ENCODE measurements at regions not wholly inside any gene's neighbourhood (a gene's known extent, or its start where the extent isn't known, plus 50 kb on each side); places are given as distances from the start of the nearest gene placed in this dataset.

GRCh38 chr1:90840352-90840751, 123.2 kb upstream of the BARHL2 start:
- no peak overlapping the region for H3K23ac ChIP-seq (ENCODE audit: insufficient read length)
- no peak overlapping the region for H3K18ac ChIP-seq (ENCODE audit: extremely low read depth, low read length)
- POLR2A ChIA-PET (ENCODE audit: partially characterized antibody): interaction anchor here (1.6 to 1.9 kb wide), 2 partner anchors 8 to 10 kb away, joined by 6 to 8 read pairs; no protein-coding TSS in a partner anchor
- no peak overlapping the region for H3K27ac ChIP-seq (ENCODE audit: low read depth, low read length)
- no peak overlapping the region for H2AK5ac ChIP-seq (ENCODE audit: low read depth, low read length)
- H3K79me1 ChIP-seq (ENCODE audit: low read depth, low read length): no peaks in the 10 kb centered on the region
- DNase-seq (ENCODE audit: low read depth in 1 of 2, low spot score in 2 of 2) (no peak), FAIRE-seq (no peak)
- H2BK15ac ChIP-seq (ENCODE audit: low read length): no peak overlapping the region
- CTCF ChIA-PET (ENCODE audit: partially characterized antibody): interaction anchor here (1.3 to 2.4 kb wide), 5 partner anchors 8 to 325 kb away, joined by 4 to 10 read pairs (median 5); no protein-coding TSS in a partner anchor
- peaks cover 10 to 31% (median 29%) of the 10 kb centered on the region in 4 experiments for H3K4me1 ChIP-seq (replicated peaks in 1 of 4; ENCODE audit: control insufficient read depth in 3 of 4, insufficient read depth in 4 of 4, low read length in 3 of 4)
- no peaks in the 10 kb centered on the region for H3K9me3 ChIP-seq (ENCODE audit: insufficient read depth in 2 of 2, low read depth in 1 of 2, low read length in 1 of 2)
- no peak overlapping the region for H4K91ac ChIP-seq (replicated peaks; ENCODE audit: insufficient read length, low read length)
- H3K4me2 ChIP-seq (ENCODE audit: insufficient read depth in 1 of 2, low read depth in 2 of 2, low read length in 2 of 2): peak overlapping the region in 1 of 2 experiments; percentile 91; a peak in 1 of 4 replicates
- WGBS, 2 experiments (ENCODE audit: extremely low coverage in 1 of 2, insufficient coverage in 1 of 2, insufficient read length in 1 of 2, insufficient replicate concordance in 2 of 2, low coverage in 1 of 2, low lambda C conversion rate in 2 of 2, missing lambda C conversion rate in 1 of 2): 31% methylated on average over 7 of the region's 7 CpGs; no CpG with 5 or more reads in 1 of the 2 experiments
- peaks cover 0 to 8% of the 10 kb centered on the region in 2 experiments for H4K20me1 ChIP-seq (replicated peaks in 1 of 2; ENCODE audit: control insufficient read depth in 1 of 2, insufficient read depth in 2 of 2, low read length in 2 of 2)
- H4K8ac ChIP-seq (ENCODE audit: extremely low read depth, insufficient read depth, low read length): no peak overlapping the region; the same call in 1 of the 2 replicates
- H3K56ac ChIP-seq (replicated peaks; ENCODE audit: insufficient read length, low read depth, low read length): no peak overlapping the region
- H3K27me3 ChIP-seq (replicated peaks in 1 of 4; ENCODE audit: control insufficient read depth in 3 of 4, extremely low read depth in 1 of 4, insufficient read depth in 3 of 4, low read length in 3 of 4): peaks cover 39 to 89% (median 71%) of the 10 kb centered on the region in 4 experiments
- no peak overlapping the region for H3K9ac ChIP-seq (replicated peaks in 1 of 4; ENCODE audit: extremely low read depth in 1 of 4, low read depth in 3 of 4, low read length in 3 of 4)
- H3K4ac ChIP-seq (replicated peaks; ENCODE audit: insufficient read length, low read depth, low read length): no peak overlapping the region
- H2BK12ac ChIP-seq (ENCODE audit: low read depth, low read length): peak overlapping the region; percentile 12; the same call in 1 of the 2 replicates
- H3K14ac ChIP-seq (ENCODE audit: insufficient read length): no peak overlapping the region
- H4K5ac ChIP-seq (ENCODE audit: insufficient read length, low read depth, low read length): no peak overlapping the region
- H3K79me2 ChIP-seq (ENCODE audit: control insufficient read depth in 1 of 2, insufficient read depth in 2 of 2, low read length in 2 of 2): no peaks in the 10 kb centered on the region
- no peak overlapping the region for H2BK20ac ChIP-seq (ENCODE audit: low read length)
- no peak overlapping the region for H2AFZ ChIP-seq (ENCODE audit: low read length)
- H3K23me2 ChIP-seq (ENCODE audit: low read depth, low read length): peaks cover 8% of the 10 kb centered on the region; the same call in 1 of the 2 replicates
- no peak overlapping the region for H2BK5ac ChIP-seq (ENCODE audit: low read depth, low read length)
- TF ChIP-seq RNF2 (IDR thresholded peaks at IDR 0.05; ENCODE audit: borderline replicate concordance, low read depth, low read length, missing control alignments, poor library complexity, severe bottlenecking): peak; percentile 86
- TF ChIP-seq ATF3 (IDR thresholded peaks at IDR 0.05; ENCODE audit: insufficient read depth, low read depth, low read length): no peak
- TF ChIP-seq EZH2 (IDR thresholded peaks at IDR 0.05; ENCODE audit: low read depth, low read length, severe bottlenecking): peak; percentile 49
- peak overlapping the region in 1 of 4 experiments; percentile 57; a peak in 1 of 8 replicates for H3K4me3 ChIP-seq (ENCODE audit: extremely low read depth in 1 of 4, insufficient read depth in 2 of 4, low read depth in 3 of 4, low read length in 4 of 4)
- H2BK120ac ChIP-seq (replicated peaks; ENCODE audit: low read depth, low read length): no peak overlapping the region
- peaks cover 0 to 2% (median 0%) of the 10 kb centered on the region in 4 experiments; a peak in 1 of 8 replicates for H3K36me3 ChIP-seq (ENCODE audit: control insufficient read depth in 2 of 4, insufficient read depth in 4 of 4, low read length in 3 of 4)

All from H1 (cell line).